HTERT RPE-1 (cell line): ENCODE measurements at regions not wholly inside any gene's neighbourhood (a gene's known extent, or its start where the extent isn't known, plus 50 kb on each side); places are given as distances from the start of the nearest gene placed in this dataset.
"Not testable (repeated sequence)": the region's sequence is repeated elsewhere in the genome, so short reads cannot be mapped to it uniquely, and the experiment has no call there.

Source experiments
- in situ Hi-C: fragments of 300-500 bp; cut with MboI; formaldehyde crosslinking; loops from 4 replicates; pipeline ENCODE4 v1.14.3; 2020; ENCODE audit warnings: low sequenced_read_pairs

DNA sequence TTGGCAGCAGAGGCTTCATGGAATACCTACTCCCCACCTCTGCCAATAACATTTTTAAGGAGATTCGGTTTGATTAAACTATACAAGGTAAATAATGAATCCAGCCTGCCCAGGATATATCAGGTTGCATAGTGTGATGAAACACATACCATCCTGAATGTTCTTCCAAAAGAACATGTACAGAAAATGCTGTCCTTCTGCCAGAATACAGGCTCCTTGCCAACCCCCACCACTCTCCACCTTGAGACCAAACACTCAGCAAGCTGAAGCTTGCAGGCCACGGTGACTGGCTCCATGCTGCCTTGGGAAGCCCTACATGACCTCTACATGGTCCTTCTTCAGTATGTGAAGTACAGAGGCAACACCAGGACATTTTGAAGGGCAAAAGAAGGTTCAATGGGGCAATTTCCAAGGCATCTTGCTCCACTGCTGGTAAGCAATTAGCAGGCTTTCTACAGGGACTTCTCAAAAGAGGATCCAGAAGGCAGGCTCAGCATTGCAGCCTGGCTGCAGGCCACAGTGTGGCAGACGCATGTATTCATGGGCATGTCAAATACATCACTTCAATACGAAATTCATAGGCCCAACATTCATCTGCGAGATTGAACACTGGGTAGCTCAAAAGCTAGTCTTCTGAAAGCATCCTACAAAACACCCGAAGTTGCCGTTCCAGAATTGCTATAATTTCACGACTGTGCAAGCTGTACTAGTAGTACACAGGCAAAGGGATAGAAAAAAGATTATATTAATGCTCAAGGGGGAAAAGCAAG lies 62.4 kb upstream of the SERP2 start:
- in situ Hi-C loops, result no loop called here

DNA sequence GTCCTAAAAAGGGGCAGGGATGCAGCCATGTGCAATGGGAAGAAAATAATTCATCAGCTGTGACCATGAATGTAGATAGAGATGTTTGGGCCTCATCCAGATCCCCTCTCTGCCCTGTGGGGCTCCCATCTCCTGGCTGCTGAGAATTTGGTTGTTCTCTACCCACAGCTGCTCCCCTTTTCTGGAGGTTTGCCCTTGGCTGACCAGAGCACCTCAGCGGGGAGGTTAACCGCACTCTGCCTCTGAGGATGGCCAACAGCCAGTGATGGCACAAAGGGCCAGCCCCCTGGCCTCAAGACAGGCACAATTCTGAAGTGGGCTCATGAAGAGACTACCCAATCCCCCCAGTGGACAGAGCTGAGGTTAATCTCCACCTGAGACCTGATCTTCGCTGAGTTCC lies 61.5 kb upstream of the SERP2 start:
- in situ Hi-C loops, result no loop called here

DNA sequence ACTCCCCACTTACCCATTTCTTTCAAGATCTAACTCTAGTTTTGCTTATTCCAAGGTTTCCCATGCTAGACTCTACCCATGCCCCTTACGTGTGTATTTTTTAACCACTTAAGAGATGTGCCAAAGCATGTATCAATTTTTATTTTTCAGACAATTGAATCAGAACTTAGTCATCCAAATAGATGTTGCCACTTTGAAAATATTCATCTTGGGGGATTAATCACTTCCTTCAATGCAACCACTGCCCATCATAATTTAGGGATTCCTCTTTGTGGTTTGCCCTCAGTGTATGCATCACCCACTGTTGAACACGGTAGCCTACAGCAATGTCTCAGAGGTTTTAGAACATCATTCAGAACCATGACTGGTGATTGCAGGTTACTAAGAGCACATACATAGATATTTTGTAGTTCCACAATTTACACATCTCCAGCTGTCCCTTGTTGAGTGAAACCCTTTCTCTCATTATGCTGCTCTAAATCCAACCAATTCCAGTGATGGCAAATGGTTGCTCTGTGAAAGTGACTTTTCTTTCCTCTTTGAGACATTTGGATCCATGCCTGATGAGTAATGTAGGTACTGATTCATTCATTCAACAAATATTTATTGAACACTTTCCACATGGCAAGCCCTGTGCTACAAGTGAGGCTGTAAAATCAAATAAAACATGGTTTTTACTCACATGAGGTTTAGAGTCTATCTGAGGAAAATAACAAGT lies 60.6 kb upstream of the SERP2 start:
- in situ Hi-C loops, result no loop called here

DNA sequence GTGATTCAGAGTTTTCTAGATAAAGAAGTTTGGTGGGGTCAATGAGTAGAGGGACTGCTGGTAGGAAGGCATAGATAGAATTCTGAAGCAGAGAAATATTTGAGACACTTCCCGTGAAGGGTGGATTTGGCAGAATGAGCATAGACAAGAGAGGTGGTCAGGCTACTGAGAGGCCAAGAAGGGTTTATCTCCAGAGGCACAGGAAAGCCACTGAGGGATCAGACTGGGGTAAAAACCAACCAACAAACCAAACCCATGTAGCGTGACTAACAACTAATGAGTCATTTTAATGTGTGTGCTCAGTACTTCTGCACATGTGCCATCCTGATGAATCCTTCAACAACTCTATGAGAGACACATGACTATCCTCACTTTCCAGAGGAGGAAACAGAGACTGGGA lies 60.0 kb upstream of the SERP2 start:
- in situ Hi-C loops, result no loop called here

DNA sequence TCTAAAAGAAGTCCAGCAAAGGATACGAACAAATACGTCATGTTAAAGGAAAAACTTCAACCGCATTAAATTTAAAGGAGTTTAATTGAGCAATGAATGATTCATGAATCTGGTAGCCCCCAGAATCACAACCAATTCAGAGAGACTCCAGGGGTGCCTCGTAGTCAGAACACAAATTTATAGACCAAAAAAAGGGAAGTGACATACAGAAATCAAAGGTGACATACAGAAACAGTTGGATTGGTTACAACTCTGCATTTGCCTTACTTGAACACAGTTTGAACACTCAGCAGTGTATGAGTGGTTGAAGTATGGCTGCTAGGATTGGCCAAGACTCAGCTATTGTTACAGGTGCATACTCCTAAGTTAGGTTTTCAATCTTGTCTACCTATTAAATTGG lies 59.5 kb upstream of the SERP2 start:
- in situ Hi-C loops, result not testable (repeated sequence)

DNA sequence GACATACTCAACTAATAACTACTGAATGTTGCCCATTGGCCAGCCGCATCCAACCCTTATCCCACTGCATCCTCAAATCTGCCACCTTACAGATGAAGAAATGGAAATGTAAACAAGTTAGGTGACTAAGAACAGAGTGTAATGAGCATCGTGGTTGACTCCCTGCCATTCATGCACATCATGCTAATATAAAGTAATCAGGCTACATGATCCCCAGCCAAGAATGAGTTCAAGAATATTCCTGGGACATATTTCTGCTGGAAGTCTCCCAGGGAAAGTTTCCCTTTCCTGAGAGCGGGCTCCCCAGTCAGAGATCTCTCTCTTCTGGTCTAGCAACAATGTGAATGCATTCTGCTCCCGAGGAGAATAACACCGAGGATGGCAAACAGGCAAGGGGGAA lies 55.9 kb upstream of the SERP2 start:
- in situ Hi-C loops, result no loop called here

DNA sequence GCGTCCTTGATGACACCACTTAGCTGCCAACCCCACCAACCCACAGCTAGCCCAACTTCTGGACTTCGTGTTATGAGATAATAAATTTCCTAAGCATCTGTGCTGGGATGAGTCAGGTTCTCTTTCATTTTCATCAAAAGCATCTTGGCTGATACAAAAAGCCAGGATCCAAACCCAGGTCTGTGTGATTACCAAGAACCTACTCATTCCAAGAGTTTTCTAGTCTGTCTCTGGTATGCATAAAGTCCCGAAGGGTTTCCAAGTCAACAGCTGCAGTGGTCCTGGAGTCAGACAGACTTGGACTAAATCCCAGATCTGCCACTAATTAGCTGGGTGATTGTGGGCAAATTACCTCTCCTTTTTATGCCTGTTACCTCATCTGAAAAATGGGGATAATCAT lies 55.5 kb upstream of the SERP2 start:
- in situ Hi-C loops, result no loop called here

DNA sequence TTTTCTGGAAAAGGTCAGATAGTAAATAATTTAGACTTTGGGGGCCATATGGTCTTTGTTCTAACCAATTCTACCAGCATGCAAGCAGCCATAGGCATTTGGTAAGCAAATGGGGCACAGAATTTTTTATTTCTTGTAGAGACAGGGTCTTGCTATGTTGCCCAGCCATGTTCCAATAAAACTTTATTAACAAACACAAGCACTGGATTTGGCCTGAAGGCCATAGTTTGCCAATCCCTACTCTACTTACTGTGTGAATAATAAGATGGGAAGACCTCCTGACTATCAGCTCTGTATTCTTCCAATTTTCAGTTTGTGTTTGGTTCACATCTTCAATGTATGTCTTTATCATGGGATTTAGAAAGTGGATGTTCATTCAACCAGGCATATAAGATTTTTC lies 53.0 kb upstream of the SERP2 start:
- in situ Hi-C loops, result no loop called here

DNA sequence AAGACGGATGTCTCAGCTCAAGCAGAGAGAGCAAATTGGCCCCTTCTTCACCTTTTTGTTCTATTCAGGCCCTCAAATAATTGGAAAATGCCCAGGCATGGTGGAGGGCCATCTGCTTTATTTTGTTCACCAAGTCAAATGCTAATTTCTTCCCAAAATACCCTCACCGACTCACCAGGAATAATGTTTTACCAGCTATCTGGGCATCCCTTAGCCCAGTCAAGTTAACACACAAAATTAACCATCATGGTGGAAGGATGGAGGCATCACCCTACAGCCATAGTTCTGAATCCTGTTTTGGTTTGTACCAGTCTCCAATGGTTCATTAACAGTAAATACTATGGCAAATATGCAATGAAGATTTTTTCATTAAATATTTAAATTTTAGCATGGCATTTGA lies 51.7 kb upstream of the SERP2 start:
- in situ Hi-C loops, result no loop called here

DNA sequence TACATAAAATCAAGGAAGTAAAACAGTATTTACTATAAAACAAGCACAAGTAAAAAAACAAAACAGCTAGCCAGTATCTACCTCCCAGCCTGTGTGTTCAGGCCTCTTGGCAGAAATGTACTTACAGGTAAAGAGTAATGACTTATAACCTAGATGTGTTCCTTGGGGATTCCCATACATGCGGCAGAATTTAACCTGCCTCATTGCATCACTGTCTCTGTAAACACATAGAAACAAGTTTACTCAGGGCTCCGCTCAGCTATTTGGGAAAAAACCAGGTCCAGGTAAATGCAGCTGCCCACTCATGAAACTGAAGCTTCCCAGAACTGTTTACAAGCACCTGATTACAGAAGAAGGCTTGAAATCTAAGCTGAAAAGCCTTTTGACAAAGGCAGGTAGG lies 50.7 kb upstream of the SERP2 start:
- in situ Hi-C loops, result no loop called here

DNA sequence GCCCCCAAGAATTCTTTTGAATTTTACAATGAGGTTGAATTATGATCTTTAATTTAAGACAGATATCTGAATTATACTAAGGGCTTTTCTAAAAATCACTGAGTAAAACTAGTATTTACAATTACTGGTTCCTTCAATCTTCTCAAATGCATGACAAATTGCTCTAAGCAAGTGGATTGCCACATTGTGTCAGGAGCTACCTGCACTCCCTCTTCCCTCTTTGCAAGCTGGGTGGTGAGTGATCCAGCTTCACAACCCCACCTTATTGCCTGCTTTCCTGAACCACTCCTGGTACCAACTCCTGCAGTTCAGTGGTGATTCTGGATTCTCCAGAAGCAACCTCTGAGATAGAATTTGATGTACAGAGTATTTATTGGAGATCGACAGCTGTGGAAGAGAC lies 49.9 kb upstream of the SERP2 start:
- in situ Hi-C loops, result no loop called here
